ENCODE measurements at regions not wholly inside any gene's neighbourhood (a gene's known extent, or its start where the extent isn't known, plus 50 kb on each side); places are given as distances from the start of the nearest gene placed in this dataset.

GRCh38 chr5:1728846-1729245, 70.8 kb downstream of the MRPL36 start:
- intact Hi-C loops (cut with micrococcal nuclease; ENCODE audit: unreplicated experiment): no loop called here
- no peaks in the 10 kb centered on the region for H3K27me3 ChIP-seq (replicated peaks; ENCODE audit: control insufficient read depth, insufficient read depth, low read length)
- H3K36me3 Mint-ChIP-seq (ENCODE audit: insufficient read depth, unreplicated experiment): no peaks in the 10 kb centered on the region
- CTCF ChIA-PET: no interaction called here
- H3K9me3 ChIP-seq: no peaks in the 10 kb centered on the region
- H3K4me3 ChIP-seq (ENCODE audit: low read depth, low read length): no peak overlapping the region
- no peak overlapping the region for H3K27ac Mint-ChIP-seq (ENCODE audit: unreplicated experiment)
- H3K4me1 Mint-ChIP-seq (ENCODE audit: low read depth, unreplicated experiment): no peaks in the 10 kb centered on the region
- H3K4me1 ChIP-seq: no peaks in the 10 kb centered on the region
- POLR2A ChIA-PET: no interaction called here
- no peak overlapping the region for H3K4me3 Mint-ChIP-seq (ENCODE audit: unreplicated experiment)
- H3K36me3 ChIP-seq (ENCODE audit: control insufficient read depth, insufficient read depth, low read length): no peaks in the 10 kb centered on the region
- H3K27me3 Mint-ChIP-seq (ENCODE audit: insufficient read depth, unreplicated experiment): peaks cover 8% of the 10 kb centered on the region
- BruUV-seq (replicated peaks): no TSS peak
- DNase-seq: no peak
- TF ChIP-seq, protein P1, sequence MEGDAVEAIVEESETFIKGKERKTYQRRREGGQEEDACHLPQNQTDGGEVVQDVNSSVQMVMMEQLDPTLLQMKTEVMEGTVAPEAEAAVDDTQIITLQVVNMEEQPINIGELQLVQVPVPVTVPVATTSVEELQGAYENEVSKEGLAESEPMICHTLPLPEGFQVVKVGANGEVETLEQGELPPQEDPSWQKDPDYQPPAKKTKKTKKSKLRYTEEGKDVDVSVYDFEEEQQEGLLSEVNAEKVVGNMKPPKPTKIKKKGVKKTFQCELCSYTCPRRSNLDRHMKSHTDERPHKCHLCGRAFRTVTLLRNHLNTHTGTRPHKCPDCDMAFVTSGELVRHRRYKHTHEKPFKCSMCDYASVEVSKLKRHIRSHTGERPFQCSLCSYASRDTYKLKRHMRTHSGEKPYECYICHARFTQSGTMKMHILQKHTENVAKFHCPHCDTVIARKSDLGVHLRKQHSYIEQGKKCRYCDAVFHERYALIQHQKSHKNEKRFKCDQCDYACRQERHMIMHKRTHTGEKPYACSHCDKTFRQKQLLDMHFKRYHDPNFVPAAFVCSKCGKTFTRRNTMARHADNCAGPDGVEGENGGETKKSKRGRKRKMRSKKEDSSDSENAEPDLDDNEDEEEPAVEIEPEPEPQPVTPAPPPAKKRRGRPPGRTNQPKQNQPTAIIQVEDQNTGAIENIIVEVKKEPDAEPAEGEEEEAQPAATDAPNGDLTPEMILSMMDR (IDR thresholded peaks at IDR 0.05; ENCODE audit: insufficient read depth in 1 of 2, low read depth in 1 of 2, low read length in 1 of 2, severe bottlenecking in 1 of 2, unreplicated experiment in 1 of 2): no peak
- no peaks in the 10 kb centered on the region for H3K9me3 Mint-ChIP-seq (ENCODE audit: unreplicated experiment)

- TF ChIP-seq, protein P1 (IDR thresholded peaks at IDR 0.05; ENCODE audit: insufficient read depth in 1 of 2, low read depth in 1 of 2, low read length in 1 of 2, severe bottlenecking in 1 of 2, unreplicated experiment in 1 of 2): no peak
- ChIA-PET POLR2A (no interaction called here), CTCF (no interaction called here)
- Histone ChIP-seq H3K36me3 (ENCODE audit: control insufficient read depth, insufficient read depth, low read length) (no peaks in the 10 kb centered on the region), H3K9me3 (no peaks in the 10 kb centered on the region), H3K27me3 (replicated peaks; ENCODE audit: control insufficient read depth, insufficient read depth, low read length) (no peaks in the 10 kb centered on the region), H3K4me3 (ENCODE audit: low read depth, low read length) (no peak overlapping the region), H3K4me1 (no peaks in the 10 kb centered on the region)
- H3K9me3 Mint-ChIP-seq (ENCODE audit: unreplicated experiment): no peaks in the 10 kb centered on the region
- no peaks in the 10 kb centered on the region for H3K36me3 Mint-ChIP-seq (ENCODE audit: insufficient read depth, unreplicated experiment)
- intact Hi-C loops (cut with micrococcal nuclease; ENCODE audit: unreplicated experiment): no loop called here
- no peak for DNase-seq
- H3K4me3 Mint-ChIP-seq (ENCODE audit: unreplicated experiment): no peak overlapping the region
- no peak overlapping the region for H3K27ac Mint-ChIP-seq (ENCODE audit: unreplicated experiment)
- H3K27me3 Mint-ChIP-seq (ENCODE audit: insufficient read depth, unreplicated experiment): peaks cover 10% of the 10 kb centered on the region
- no peaks in the 10 kb centered on the region for H3K4me1 Mint-ChIP-seq (ENCODE audit: low read depth, unreplicated experiment)
- no TSS peak for BruUV-seq (replicated peaks)
Observed at GRCh38 chr5:1727571-1727970, 72.1 kb downstream of the MRPL36 start.

DNA sequence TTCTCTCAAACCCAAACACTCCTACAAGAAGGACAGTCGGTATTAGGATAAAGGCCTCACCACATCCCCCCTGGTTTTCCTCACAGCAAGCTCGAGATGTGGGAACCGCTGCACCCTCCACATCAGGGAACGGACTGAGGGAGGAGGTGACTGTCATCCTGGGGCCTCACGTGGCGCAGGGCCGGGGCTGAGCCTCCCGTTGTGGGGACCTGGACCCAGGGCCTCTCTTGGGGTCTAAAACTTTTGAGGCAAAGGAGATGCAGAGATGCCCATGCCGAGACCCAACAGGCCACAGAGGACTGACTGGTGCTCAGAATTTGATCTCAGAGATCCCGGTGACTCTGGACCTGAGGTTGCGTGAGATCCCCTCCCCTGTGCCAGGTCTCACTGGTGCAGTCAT, 72.7 kb downstream of the MRPL36 start:
- Mint-ChIP-seq H3K36me3 (ENCODE audit: insufficient read depth, unreplicated experiment) (no peaks in the 10 kb centered on the region), H3K27ac (ENCODE audit: unreplicated experiment) (no peak overlapping the region), H3K4me1 (ENCODE audit: low read depth, unreplicated experiment) (no peaks in the 10 kb centered on the region), H3K9me3 (ENCODE audit: unreplicated experiment) (no peaks in the 10 kb centered on the region), H3K4me3 (ENCODE audit: unreplicated experiment) (no peak overlapping the region), H3K27me3 (ENCODE audit: insufficient read depth, unreplicated experiment) (peaks cover 8% of the 10 kb centered on the region)
- Histone ChIP-seq H3K36me3 (ENCODE audit: control insufficient read depth, insufficient read depth, low read length) (no peaks in the 10 kb centered on the region), H3K27me3 (replicated peaks; ENCODE audit: control insufficient read depth, insufficient read depth, low read length) (no peaks in the 10 kb centered on the region), H3K9me3 (no peaks in the 10 kb centered on the region), H3K4me3 (ENCODE audit: low read depth, low read length) (no peak overlapping the region), H3K4me1 (no peaks in the 10 kb centered on the region)
- ChIA-PET CTCF (no interaction called here), POLR2A (no interaction called here)
- BruUV-seq (replicated peaks): no TSS peak
- intact Hi-C loops (cut with micrococcal nuclease; ENCODE audit: unreplicated experiment): no loop called here
- TF ChIP-seq, protein P1 (IDR thresholded peaks at IDR 0.05; ENCODE audit: insufficient read depth in 1 of 2, low read depth in 1 of 2, low read length in 1 of 2, severe bottlenecking in 1 of 2, unreplicated experiment in 1 of 2): no peak
- DNase-seq: no peak
